ENCODE measurements at regions not wholly inside any gene's neighbourhood (a gene's known extent, or its start where the extent isn't known, plus 50 kb on each side); places are given as distances from the start of the nearest gene placed in this dataset.

DNA sequence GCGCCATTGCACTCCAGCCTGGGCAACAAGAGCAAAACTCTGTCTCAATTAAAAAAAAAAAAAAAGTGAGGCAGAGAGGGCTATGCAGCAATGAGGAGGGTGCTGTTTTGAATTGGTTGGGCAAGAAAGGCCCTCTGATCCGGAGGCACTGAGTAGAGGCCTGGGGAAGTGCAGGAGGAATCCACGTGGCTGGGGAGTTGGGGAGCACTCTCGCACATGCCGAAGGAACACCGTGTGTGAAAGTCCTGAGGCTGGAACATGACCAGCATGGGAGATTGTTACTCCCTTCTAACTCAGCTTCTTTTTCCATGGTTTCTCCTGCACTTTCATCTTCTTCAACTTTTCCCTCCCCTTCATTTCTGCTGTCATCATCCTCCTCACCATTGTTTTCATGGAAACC, 347.9 kb upstream of the HS6ST1 start:
- TF ChIP-seq, protein P1, sequence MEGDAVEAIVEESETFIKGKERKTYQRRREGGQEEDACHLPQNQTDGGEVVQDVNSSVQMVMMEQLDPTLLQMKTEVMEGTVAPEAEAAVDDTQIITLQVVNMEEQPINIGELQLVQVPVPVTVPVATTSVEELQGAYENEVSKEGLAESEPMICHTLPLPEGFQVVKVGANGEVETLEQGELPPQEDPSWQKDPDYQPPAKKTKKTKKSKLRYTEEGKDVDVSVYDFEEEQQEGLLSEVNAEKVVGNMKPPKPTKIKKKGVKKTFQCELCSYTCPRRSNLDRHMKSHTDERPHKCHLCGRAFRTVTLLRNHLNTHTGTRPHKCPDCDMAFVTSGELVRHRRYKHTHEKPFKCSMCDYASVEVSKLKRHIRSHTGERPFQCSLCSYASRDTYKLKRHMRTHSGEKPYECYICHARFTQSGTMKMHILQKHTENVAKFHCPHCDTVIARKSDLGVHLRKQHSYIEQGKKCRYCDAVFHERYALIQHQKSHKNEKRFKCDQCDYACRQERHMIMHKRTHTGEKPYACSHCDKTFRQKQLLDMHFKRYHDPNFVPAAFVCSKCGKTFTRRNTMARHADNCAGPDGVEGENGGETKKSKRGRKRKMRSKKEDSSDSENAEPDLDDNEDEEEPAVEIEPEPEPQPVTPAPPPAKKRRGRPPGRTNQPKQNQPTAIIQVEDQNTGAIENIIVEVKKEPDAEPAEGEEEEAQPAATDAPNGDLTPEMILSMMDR (IDR thresholded peaks at IDR 0.05 in 4 of 5, conservative IDR thresholded peaks at IDR 0.05 in 1 of 5): no peak
- no peak for TF ChIP-seq POLR2A (IDR thresholded peaks at IDR 0.05)
